Stomach (tissue), 4 donors: ENCODE measurements at regions not wholly inside any gene's neighbourhood (a gene's known extent, or its start where the extent isn't known, plus 50 kb on each side); places are given as distances from the start of the nearest gene placed in this dataset.

Experiments
- POLR2A ChIP-seq, 4 donors: fragments of 450-650 bp; IDR thresholded peaks; one replicate each; pipeline ENCODE4 v1.6.1; 2016; ENCODE audit warnings: antibody characterized with exemption in 4 of 4, control low read depth in 2 of 4, mild to moderate bottlenecking in 1 of 4, moderate library complexity in 1 of 4
- POLR2AphosphoS5 ChIP-seq, 3 donors: sonication (generic); formaldehyde crosslinking; IDR thresholded peaks; one replicate each; pipeline ENCODE4 v1.6.1; 2016; ENCODE audit warnings: antibody characterized with exemption in 3 of 3

DNA sequence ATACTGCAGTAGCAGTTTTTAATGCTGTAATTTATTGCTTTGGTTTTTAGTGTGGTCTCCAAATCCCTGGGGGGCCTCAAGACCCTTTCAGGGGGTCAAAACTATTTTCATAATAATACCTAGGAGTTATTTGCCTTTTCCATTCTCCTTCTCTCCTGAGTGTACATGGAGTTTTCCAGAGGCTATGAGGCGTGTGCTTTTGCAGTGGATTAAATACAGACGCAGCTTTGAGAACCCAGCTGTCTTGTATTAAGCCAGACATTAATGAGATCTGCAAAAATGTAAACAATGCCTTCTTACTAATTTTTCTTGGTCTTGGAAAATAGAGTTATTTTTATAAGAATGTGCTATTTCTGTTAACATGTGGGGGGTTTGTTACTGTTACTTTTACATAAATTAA is 68.6 kb downstream of the SLC25A47 start:
- no peak for TF ChIP-seq POLR2AphosphoS5 (IDR thresholded peaks at IDR 0.05)
- TF ChIP-seq POLR2A (IDR thresholded peaks at IDR 0.05): no peak
